Right ventricle myocardium inferior (tissue), 1 donor: ENCODE measurements at regions not wholly inside any gene's neighbourhood (a gene's known extent, or its start where the extent isn't known, plus 50 kb on each side); places are given as distances from the start of the nearest gene placed in this dataset.

Experiments
- ATAC-seq: fragments of 200-7000 bp; cut with Tn5 transposase; one replicate; pipeline ENCODE4 v1.9.1; 2020; ENCODE audit warnings: mild to moderate bottlenecking, moderate library complexity
- DNase-seq: peaks from one replicate; pipeline ENCODE4 v3.0.0; 2021; ENCODE audit errors: missing footprints
- intact Hi-C: fragments of 100-400 bp; cut with DNase I; formaldehyde crosslinking; loops from one replicate; pipeline ENCODE4 v1.11.0; 2022
- donor health status: DM: no; HTN: yes; CAD: no; lungs with severe emphysema.

DNA sequence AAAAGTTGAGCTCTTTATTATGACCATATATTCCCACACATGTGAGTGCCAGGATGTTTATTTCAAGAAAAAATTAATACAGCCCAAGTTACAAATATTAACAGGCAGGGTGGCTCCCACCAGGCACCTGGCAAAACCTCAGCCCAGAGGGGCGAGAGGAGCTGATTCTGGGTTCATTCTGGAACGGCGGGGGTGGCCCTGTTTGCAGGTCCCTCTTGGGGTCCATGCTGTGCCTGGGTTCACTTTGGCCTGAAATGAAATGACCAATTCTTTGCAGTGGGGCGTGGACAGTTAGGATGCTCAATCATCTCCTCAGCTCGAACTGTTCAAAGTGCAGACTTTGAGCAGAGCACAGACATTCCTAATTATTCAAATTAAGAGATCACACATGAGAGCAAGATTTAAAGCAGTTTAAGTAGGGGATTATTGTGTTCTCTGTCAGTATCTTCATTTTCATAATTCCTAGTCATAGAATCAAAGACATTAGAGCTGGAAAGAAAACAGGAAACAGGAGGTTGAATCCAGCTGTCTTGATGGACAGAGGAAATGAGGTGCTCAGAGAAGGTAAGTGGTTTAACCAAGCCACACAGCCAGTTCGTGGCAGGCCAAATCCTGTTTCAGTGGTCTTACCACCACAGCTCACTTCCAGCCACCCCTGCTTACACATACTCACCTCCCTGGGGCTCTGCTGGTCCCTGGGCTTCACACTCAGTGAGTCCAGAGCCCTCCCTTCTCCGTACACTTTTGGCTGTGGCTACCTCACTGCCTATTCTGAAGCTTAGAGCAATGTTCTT, 363.9 kb upstream of the TNRC6C start:
- no peak for DNase-seq
- no peak for ATAC-seq
- intact Hi-C loops, result no loop called here

DNA sequence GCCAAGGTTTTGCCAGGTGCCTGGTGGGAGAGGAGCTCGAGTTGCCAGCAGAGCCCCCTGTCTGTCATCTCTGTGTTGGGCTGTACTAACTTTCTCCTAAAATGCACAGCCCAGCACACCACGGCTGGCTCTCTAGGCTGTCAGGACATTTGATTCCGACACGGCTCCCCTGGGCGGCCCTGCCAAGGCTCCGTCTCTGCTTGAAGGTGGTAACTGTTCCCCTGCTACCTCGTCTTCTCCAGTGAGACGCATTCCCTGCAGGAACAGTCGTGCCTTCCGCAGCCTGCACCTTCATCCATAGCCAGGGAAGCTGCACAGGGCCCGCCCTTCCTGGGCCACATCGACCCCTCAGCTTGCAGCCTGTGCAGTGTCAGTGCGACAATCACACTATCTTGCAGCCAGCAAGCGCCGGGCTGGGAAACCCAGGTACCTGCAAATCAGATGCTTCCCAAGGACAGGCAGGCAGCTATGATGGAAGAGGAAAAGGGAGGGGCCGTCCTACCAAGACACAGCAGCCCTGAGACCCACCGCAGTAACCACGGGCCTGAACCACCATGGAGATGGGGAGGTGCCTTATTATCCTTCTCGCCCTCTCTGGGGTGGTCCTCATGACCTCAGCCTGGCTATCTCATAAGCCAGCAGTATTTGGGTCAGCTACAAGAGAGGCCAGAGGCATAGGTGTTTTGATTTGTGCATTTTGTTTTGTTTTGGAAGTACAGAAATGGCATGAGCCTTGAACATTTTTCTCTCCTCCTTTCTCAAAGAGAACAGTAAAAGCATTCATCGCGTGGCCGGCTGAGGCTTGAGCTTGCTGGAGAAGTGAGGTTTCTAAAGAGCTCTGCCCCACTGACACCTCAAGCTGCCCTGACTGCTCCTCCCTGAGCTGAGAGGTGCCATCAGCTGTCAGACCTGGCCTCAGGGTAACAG, 361.7 kb upstream of the TNRC6C start:
- ATAC-seq (no peak), DNase-seq (no peak)
- intact Hi-C loops, result no loop called here

DNA sequence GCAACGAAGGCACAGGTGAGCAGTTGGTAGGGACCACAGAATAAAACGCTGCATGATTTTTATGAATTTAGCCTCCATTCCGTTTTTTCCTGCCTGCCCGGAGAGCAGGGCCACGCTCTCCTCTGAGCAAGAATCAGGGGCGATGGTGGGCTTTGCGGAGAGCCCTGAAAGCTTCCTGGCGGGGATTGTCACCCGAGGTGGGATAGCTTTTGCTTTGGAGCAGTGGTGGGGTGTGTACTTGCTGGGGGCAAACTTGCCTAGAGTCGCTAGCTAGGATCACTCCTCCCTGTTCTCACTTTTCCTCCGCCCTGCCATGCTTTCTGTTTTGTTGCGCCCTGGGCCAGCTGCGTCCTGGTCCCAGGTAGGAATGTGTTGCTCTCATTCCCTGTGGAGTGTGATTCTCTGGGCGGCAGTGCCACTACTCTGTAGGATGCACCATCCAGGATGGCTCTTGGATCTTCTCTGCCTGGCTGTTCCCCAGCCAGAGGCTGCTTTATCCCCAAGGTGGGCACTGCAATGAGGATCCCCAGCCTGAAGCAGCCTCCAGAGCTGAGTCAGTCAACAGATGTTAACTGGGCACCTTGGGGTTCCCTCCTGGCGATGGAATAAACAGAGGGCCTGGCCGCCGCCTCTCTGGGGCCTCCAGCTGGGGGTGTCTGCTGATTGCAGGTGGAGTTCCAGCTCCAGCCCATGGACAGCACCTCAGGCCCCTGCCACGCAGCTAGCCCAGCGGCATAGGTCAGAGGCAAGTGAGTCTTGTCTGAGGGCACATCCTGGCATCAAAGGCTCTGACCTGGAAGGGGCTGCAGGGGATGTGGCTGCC, 360.9 kb upstream of the TNRC6C start:
- no peak for ATAC-seq
- DNase-seq, result no peak
- intact Hi-C loops, result no loop called here

DNA sequence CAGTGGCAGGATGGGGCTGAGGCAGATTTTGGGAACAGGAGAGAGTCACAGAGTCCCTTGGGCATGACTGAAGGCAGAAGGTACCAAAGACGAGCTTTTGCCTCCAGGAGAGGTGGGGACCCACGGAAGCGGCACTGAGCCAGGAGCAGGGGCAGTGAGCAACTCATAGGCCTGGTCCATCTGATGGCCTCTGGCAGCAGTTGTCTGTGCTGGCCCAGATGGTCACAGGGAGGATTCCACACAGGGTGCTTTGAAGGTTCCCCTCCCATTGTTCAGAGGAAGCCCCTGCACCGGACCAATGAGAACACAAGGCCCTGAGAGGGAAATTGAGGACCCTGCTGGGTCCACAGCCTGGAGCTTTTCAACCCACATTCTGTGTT, 360.3 kb upstream of the TNRC6C start:
- no peak for ATAC-seq
- DNase-seq, result no peak
- intact Hi-C loops, result no loop called here

DNA sequence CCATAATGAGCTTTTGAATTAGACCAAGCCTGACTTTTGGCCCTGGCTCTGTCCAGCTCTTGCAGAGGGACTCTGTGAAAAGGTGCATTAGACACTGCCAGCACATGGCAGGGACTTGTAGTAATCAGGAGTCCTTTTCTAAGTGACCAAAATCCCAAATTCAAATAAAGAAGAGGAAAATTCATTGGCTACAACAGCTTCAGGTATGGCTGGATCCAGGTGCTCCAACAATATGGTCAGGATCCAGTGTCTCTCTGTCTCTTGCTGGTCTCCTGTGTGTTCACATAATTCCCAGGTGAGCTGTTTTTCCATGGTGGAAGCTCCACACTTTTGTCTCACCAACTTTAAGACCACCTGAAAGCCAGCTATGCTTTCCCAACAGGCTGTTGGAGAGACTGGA, 358.8 kb upstream of the TNRC6C start:
- ATAC-seq, result no peak
- no peak for DNase-seq
- intact Hi-C loops, result loop anchor here (5.0 kb wide), 1 partner anchor 42 kb away; no protein-coding TSS in a partner anchor

DNA sequence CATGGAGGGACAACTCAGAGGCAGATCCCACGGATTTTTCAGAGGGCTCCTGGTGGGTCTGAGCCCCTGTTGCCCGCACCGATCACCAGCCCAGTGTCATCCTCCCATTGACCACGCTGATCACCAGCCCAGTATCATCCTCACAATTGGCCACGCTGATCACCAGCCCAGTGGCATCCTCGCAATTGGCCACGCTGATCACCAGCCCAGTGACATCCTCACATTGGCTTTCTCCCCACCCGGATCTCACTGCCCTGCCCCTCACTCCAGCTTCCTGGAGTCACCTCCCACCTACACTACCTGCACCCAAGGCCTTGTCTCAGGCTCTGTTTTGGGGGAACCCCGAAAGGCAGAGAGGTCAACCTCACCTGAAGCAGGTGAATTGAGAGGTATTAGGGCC, 358.2 kb upstream of the TNRC6C start:
- intact Hi-C loops, result loop anchor here (5.0 kb wide), 1 partner anchor 43 kb away; no protein-coding TSS in a partner anchor
- no peak for ATAC-seq

DNA sequence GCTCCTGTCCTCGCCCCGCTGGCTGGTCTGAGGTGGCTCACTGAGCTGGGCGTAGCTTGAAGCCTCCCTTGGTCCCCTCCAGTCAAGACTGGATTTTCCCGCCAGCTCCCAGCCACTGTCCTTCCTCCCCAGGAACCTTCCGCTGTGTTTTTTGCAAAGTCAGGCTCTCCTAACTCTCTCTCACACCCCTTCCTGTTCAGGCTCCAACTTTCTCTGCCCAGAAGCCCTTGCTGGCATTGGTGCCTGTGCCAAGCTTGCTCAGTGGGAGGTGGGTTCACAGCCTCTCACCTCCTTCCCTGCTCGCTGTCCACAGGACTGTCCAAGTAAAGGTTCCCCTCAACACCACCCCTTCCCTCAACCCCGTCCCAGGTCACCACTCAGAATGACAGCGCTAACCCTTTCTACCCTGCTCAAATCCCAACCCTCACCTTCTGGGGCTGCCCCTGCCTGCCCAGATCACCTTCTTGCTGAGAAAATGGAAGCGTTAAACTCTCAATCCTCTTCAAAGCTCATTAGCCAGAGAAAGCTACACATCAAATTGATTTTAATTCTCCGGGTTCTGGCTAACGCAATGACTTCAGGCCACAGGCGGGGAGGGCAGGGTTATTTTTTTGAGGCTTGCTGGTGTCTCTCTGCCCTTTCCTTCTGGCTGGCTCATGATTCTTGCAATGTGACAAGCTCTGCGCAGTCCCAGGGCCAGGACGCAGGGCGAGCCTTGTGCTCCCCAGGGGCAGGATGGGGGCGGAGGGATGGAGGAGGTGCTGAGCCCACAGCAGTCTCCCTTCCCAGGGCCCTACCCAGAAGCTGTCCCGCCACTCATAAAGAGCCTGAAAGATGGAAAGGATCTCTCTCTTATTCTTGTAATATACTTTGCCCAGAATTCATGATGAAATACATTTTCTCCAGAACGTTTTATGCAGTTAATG, 357.2 kb upstream of the TNRC6C start:
- ATAC-seq (peak; percentile 38), DNase-seq (peak; percentile 79)
- intact Hi-C loops, result loop anchor here (5.0 kb wide), 1 partner anchor 44 kb away; no protein-coding TSS in a partner anchor

More for the DNA sequence above, 358.2 kb upstream of the TNRC6C start:
- no peak for DNase-seq

DNA sequence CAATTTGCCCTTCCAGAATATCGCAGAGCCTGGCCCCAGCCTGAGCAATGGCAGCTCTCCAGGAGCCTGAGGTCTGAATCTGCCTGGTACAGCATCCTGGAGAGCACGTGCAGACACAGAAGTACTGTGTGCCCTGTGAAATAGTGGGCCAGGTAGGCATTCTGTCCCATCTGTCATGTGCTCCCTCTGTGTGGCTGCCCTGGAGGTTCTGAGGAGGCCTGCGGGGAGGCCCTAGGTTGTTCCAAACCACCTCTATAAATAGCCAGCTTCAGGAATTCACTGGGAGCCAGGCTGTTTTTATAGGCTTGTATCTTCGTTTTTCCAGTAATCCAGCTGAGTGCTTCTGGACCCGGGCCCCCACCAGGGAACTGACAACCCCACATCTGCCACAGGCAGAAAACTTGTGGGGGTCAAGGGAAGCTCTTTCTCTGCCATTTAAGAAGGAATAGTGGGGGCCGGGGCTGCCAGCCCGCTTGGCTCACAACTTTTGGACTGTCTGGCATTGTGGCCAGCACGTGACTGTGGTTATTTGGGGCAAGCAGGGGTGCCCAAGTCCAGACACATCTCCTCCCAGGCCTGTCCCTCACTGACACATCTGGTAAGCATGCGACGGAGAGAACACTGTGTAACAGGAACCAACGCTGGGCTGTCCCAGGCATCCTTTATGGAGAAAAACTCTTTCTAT, 356.3 kb upstream of the TNRC6C start:
- intact Hi-C loops, result loop anchor here (2.0 to 5.0 kb wide), 4 partner anchors 45 to 133 kb away; no protein-coding TSS in a partner anchor
- DNase-seq (peak; percentile 84), ATAC-seq (peak; percentile 94)

DNA sequence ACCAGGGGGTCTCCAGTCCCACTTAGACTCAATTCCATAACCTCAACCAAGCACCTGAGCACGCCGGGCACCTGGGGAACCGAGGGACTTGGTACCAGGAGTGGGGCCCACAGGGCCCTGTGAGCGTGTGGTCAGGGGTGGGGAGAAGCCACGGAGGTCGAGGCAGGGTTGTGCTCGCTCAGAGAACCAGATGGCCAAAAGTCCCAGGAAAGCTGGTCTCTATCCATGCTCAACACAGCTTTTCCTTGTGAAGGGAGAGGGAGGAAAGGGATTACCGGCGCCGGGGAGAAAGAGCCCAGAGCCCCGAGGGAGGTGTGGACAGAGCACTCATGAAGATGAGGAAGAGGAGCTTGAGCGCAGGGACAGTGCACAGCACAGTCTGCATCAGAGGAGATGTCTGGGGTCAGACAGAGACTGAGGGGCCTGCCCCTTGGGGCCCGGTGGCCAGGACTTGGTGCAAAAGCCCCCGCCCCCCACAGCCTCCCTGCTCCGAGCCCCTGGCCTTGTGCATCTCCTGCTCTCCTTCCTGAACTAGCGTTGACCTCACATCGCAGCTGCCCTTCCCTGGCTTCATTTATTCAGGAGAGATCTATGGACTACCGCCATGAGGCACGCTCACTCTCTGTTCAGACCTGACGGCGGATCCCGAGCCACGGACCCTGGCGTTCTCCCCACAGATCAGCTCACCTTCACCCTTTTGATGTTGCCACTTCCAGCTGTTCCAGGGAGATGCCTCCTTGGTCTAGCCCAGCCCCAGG, 355.4 kb upstream of the TNRC6C start:
- DNase-seq, result no peak
- intact Hi-C loops, result loop anchor here (2.0 to 5.0 kb wide), 4 partner anchors 46 to 132 kb away; no protein-coding TSS in a partner anchor
- ATAC-seq, result peak; percentile 3

DNA sequence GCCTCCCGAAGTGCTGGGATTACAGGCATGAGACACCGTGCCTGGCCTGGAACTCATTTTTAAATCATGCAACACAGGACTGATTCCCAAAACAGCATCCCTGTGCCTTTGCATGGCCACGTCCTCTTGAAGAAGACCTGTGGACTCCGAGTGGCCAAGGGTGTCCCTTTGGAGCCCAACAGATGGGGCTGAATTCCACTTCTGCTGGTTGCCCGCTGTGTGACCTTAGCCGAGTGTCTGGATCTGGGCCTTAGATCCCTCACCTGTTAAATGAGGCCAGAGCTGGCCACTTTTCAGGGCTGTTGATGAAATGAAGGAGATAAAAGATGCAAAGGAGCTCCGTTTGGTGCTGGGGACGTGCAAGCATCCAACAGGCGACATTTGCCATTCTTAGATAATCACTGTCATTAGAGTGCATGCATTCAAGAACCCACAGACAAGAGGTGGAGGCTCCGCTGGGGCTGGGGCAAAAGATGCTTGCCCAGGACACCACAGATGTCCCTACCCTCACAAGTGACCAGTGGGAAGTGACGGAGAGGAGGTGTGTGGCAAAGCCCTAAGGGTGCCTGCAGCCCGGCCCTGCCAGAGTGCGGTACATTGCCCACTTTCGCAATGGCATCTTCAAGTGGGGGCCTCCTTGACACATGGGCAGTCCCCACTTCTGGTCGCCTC, 354.1 kb upstream of the TNRC6C start:
- intact Hi-C loops, result loop anchor here (5.0 kb wide), 1 partner anchor 47 kb away; no protein-coding TSS in a partner anchor
- ATAC-seq (no peak), DNase-seq (no peak)

DNA sequence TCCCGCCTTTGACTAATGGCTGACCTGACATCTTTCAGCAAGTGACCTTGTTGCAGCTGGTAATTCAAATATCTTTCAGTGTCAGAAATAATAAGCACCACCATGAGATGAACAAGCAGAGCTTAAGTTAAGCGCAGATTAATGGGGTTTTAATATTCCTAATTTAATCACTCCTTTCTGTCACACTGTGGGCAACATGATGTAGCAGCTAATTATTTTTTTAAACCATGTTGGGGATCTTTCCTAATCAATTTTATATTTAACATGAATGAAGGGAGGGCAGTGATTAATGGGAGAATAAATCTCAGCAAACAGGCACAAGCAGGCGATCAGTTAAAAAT, 353.6 kb upstream of the TNRC6C start:
- ATAC-seq (no peak), DNase-seq (no peak)
- intact Hi-C loops, result loop anchor here (5.0 kb wide), 1 partner anchor 48 kb away; no protein-coding TSS in a partner anchor

DNA sequence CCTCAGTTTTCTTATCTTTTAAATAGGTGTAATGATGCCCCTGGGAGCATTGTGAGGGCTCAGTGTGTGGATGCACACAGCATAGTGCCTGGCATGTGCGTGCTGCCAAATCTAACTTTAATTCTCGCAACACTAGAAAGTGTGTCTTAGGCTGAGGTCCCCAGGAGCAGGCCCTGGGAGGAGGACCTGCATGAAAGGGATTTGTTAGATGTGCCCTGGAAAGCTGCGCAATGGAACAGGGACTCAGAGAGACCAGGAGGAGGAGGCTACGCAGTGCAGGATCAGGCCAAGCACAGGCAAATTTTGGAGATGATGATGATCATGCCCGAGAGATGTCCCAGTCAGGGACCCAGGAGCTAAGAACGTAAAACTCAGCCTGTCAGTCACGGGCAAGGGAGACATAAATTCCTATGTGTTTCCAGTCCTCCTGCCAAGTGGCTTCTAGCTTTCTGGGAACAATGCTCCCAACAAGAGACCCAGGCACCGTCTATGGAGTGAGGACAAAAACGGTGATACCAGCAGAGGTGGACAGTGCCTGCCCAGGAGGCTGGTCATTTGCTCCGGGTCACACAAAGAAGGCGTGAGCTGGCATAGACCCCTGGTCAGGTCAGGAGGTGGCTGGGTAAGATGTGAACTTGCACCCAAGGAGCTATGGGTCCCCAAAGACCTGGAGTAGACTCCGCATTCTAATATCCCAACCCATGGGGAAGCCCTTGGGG, 352.2 kb upstream of the TNRC6C start:
- no peak for DNase-seq
- intact Hi-C loops, result no loop called here
- no peak for ATAC-seq

DNA sequence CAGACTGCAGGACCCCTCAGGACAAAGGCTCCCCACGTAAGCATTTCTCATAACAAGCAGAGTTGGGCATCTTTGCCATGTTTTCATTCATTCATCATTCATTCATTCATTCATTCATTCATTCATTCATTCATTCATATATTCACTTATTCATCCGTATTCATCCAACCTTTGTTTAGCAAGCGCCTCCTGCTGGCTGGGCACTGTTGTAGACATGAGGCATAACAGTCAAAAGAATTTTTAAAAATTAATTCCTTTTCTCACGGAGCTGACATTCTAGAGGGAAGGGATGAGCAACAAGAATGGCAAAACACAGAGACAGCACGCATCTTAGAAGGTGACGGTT, 351.7 kb upstream of the TNRC6C start:
- DNase-seq (no peak), ATAC-seq (no peak)
- intact Hi-C loops, result no loop called here

DNA sequence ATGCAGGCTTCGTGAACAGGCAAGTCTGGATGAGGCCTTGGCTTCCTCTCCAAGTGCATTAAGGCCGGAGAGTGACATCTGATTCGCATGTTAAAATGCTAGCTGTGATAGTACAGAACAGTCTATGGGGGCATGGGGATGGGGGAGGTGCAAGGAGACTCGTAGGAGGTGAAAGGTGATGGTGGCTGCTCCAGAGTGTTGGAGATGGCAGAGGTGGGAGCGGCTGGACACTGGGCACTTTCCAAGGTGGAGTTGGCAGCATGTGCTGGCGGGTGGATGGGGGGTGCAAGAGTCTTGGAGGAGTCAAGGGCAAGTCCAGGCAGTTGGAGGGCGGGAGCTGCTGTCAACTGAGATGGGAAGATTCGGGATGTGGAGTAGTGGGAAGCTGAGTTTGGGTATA, 350.9 kb upstream of the TNRC6C start:
- no peak for DNase-seq
- no peak for ATAC-seq
- intact Hi-C loops, result no loop called here

DNA sequence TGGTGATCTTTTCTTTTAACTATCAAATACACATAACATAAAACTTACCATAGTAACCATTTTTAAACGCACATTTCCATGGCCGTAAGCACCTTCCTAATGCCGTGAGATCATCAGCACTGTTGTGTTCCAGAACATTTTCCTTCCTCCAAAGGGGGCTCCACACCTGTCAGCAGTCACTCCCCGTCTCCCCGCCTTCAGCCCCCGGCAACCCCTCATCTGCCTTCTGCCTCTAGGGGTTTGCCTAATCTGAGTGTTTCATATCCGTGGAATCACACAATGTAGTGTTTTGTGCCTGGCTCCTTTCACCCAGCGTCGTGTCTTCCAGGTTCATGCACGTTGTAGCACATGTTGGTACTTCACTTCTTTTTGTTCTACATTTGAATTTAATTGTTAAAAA, 350.1 kb upstream of the TNRC6C start:
- DNase-seq (no peak), ATAC-seq (no peak)
- intact Hi-C loops, result no loop called here
